ENCODE measurements at regions not wholly inside any gene's neighbourhood (a gene's known extent, or its start where the extent isn't known, plus 50 kb on each side); places are given as distances from the start of the nearest gene placed in this dataset.

DNA sequence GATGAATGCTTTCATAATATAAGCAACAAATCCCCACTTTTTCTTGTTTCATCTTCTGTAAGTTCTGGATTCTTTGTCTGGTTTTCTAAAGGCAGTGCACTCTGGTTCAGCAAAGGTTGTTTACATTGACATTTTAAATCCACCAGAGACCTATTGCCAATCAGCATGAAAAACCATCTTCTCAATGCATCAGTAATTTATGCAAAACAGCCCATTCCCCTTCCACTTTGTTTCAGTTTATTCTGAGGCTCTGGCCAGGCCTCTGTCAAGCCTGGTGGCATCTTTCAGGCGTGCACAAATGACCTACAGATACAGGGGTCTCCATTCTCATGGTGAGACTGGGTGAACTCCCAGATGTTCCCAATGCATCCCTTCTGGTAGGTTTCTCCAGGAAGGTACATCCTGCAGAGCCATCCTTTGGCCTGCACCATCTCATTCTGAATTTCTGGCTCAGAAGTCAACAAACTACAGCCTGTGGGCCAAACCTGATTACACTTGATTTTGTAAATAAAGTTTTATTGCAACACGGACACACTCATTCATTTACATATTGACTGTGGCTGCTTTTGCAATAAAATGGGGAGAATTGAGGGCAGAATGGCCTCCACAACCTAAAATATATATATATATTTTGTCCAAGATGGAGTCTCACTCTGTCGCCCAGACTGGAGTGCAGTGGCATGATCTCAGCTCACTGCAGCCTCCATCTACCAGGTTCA is 405.4 kb downstream of the PREX1 start:
- ChIA-PET CTCF (no interaction called here), POLR2A (no interaction called here)
- H3K4me3 ChIP-seq (ENCODE audit: low read depth, low read length): no peak overlapping the region

DNA sequence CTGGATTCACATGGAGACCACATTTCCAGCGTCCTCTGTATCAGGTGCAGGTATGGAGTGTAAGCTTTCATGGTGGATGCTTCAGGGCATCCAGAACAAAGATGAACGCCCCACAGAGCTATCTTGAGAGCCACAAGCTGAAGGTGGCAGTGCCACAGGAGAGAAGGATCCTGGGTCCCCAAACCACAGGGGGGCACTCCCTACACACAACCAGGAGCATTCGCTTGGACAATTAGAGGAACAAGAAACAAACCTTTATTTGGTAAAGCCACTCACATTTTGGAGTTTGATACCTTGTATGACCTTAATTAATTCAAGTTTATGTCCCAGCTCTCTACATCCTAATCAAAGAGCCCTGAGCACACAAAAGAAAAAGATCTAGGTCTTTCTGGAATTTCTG is 406.3 kb downstream of the PREX1 start:
- DNase-seq (ENCODE audit: low read depth, low spot score): no peak
- CTCF ChIA-PET: no interaction called here
- POLR2A ChIA-PET: no interaction called here
- no peak overlapping the region for H3K4me3 ChIP-seq (ENCODE audit: low read depth, low read length)
- TF ChIP-seq CTCF (IDR thresholded peaks at IDR 0.05; ENCODE audit: insufficient read depth, low read length, missing control alignments): no peak

More for the DNA sequence above, 405.4 kb downstream of the PREX1 start:
- DNase-seq (ENCODE audit: low read depth, low spot score): no peak
- no peak for TF ChIP-seq CTCF (IDR thresholded peaks at IDR 0.05; ENCODE audit: insufficient read depth, low read length, missing control alignments)

- H3K4me3 ChIP-seq (ENCODE audit: low read depth, low read length): no peak overlapping the region
- CTCF ChIA-PET: no interaction called here
- POLR2A ChIA-PET: no interaction called here
- no peak for DNase-seq (ENCODE audit: low read depth, low spot score)
- no peak for TF ChIP-seq CTCF (IDR thresholded peaks at IDR 0.05; ENCODE audit: insufficient read depth, low read length, missing control alignments)
Observed at GRCh38 chr20:48420176-48420575, 407.6 kb downstream of the PREX1 start.

- DNase-seq (ENCODE audit: low read depth, low spot score): no peak
- ChIA-PET POLR2A (no interaction called here), CTCF (no interaction called here)
- no peak for TF ChIP-seq CTCF (IDR thresholded peaks at IDR 0.05; ENCODE audit: insufficient read depth, low read length, missing control alignments)
- no peak overlapping the region for H3K4me3 ChIP-seq (ENCODE audit: low read depth, low read length)
Observed at GRCh38 chr20:48419173-48419572, 408.6 kb downstream of the PREX1 start.

DNA sequence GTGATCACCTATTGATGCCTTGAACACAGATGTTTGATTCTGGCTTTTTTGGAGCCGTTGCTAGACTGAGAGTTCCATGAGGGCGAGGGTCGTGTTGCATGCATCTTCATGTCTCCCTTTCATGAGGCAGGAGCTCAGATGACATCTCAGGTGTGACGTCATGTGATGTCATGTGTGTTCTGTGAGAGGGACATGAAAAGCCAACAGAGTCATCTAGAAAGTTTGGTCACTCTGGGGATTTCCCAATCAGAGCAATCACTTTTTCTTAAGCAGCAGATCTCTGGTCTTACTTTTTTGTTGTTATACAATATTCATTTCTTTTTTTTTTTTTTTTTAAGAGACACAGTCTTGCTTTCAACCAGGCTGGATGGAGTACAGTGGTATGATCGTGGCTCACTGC is 411.8 kb downstream of the PREX1 start:
- no peak for DNase-seq (ENCODE audit: low read depth, low spot score)
- ChIA-PET POLR2A (no interaction called here), CTCF (no interaction called here)
- no peak for TF ChIP-seq CTCF (IDR thresholded peaks at IDR 0.05; ENCODE audit: insufficient read depth, low read length, missing control alignments)
- H3K4me3 ChIP-seq (ENCODE audit: low read depth, low read length): no peak overlapping the region

- no peak overlapping the region for H3K4me3 ChIP-seq (ENCODE audit: low read depth, low read length)
- no peak for DNase-seq (ENCODE audit: low read depth, low spot score)
- ChIA-PET CTCF (no interaction called here), POLR2A (no interaction called here)
- no peak for TF ChIP-seq CTCF (IDR thresholded peaks at IDR 0.05; ENCODE audit: insufficient read depth, low read length, missing control alignments)
Observed at GRCh38 chr20:48414786-48415185, 413.0 kb downstream of the PREX1 start.

All from AG04449 (cell line).